ENCODE measurements at regions not wholly inside any gene's neighbourhood (a gene's known extent, or its start where the extent isn't known, plus 50 kb on each side); places are given as distances from the start of the nearest gene placed in this dataset.
"Not testable (repeated sequence)": the region's sequence is repeated elsewhere in the genome, so short reads cannot be mapped to it uniquely, and the experiment has no call there.

DNA sequence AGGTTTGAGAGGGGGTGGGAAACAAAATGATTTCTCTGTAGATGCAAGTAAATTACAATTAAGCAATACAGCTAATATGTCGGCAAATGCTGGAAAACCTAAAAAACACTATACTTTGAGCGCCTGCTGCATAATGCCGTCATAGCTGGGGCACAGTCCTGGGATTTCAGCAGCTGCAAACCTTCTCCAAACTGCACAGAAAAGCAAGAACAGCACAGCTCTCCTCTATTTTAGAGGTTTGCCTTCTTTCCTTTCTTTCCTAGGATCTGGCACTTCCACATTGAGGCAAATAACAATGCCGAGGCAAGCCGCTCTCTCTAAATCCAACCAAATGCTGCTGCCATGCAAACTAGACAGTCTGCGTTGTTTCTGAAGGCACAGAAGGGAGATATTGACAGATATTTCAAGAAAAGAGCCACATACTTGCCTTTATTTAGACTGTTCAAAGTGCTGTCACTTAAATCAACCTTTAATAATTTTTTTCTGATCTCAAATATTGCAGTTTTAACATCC lies 287.1 kb upstream of the G2E3 start:
- no peak for DNase-seq (ENCODE audit: low spot score)
- Mint-ChIP-seq H3K27ac (ENCODE audit: unreplicated experiment) (no peak overlapping the region), H3K9me3 (ENCODE audit: low read depth) (peaks cover 2% of the 10 kb centered on the region), H3K4me3 (ENCODE audit: unreplicated experiment) (no peak overlapping the region), H3K36me3 (ENCODE audit: low read depth) (no peaks in the 10 kb centered on the region), H3K4me1 (ENCODE audit: low read depth) (peaks cover 11% of the 10 kb centered on the region), H3K27me3 (ENCODE audit: low read depth) (peaks cover 19% of the 10 kb centered on the region)
- TF ChIP-seq, protein P1, sequence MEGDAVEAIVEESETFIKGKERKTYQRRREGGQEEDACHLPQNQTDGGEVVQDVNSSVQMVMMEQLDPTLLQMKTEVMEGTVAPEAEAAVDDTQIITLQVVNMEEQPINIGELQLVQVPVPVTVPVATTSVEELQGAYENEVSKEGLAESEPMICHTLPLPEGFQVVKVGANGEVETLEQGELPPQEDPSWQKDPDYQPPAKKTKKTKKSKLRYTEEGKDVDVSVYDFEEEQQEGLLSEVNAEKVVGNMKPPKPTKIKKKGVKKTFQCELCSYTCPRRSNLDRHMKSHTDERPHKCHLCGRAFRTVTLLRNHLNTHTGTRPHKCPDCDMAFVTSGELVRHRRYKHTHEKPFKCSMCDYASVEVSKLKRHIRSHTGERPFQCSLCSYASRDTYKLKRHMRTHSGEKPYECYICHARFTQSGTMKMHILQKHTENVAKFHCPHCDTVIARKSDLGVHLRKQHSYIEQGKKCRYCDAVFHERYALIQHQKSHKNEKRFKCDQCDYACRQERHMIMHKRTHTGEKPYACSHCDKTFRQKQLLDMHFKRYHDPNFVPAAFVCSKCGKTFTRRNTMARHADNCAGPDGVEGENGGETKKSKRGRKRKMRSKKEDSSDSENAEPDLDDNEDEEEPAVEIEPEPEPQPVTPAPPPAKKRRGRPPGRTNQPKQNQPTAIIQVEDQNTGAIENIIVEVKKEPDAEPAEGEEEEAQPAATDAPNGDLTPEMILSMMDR (IDR thresholded peaks at IDR 0.05), result no peak

DNA sequence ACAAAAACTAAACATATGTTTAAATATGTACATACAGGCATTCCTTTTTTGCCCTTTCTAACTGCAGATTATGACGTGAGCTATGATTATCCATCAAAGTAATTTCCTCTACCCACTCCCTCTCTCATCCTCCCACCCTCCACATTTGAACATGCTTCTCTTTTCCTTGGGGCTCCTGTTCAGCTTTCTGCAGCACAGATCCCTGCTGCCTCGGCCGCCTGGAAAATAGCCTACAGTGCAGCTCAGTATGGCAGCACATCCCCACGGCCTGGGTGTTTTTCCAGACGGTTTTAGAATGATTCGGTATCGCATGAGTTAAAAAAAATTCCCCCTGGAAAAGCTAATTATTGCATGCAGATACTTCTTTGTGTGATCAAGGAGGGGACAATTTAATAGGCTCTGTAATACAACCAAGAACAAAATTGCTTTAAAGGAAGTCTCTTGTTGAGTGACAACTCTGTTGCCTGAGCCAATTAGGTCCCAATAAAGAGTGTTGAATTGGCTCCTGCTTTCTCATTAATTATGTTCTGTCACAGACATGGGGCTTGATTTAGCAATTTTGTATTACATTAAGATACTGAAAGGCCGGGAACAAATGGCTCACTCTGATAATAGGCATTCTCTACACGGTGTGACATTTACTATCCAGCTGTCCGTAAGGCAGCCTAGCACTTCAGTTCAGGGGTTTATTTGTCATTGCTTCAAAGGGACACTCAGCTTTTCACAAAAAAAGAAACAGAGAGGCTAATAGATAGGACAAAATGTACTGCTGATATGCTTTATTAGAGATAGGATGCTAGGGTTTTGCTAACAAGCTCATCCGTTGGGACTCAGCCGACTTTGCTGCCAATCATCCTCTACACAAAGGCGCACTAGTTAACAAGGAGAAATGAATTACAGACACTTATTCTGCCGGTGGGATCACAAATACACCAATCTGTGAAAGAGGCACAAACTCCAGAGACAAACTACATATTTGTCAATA lies 285.8 kb upstream of the G2E3 start:
- H3K27ac Mint-ChIP-seq (ENCODE audit: unreplicated experiment), result no peak overlapping the region
- H3K9me3 Mint-ChIP-seq (ENCODE audit: low read depth), result peaks cover 2% of the 10 kb centered on the region
- DNase-seq (ENCODE audit: low spot score), result no peak
- TF ChIP-seq, protein P1 (IDR thresholded peaks at IDR 0.05), result no peak
- H3K27me3 Mint-ChIP-seq (ENCODE audit: low read depth), result peaks cover 23% of the 10 kb centered on the region
- H3K4me1 Mint-ChIP-seq (ENCODE audit: low read depth), result peaks cover 9% of the 10 kb centered on the region
- H3K36me3 Mint-ChIP-seq (ENCODE audit: low read depth), result no peaks in the 10 kb centered on the region
- H3K4me3 Mint-ChIP-seq (ENCODE audit: unreplicated experiment), result no peak overlapping the region

DNA sequence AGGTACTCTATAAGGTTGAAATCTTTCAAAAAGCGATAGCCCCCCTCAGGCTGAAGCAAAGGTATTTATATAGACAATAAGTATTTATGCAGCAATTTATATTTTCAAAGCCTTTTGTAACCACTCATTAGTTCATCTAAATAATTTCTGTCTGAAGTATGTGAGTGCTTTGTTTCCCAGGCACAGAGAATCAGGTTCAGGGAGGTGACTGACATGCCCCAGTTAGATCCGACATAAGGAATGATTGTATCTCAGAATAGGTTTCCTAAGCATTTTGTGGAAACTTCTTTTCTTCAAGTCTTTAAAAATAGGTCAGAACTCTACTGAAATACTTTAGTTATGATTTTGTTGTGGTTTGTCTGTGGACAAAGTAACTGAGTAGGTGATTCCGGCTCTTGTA lies 283.4 kb upstream of the G2E3 start:
- H3K9me3 Mint-ChIP-seq (ENCODE audit: low read depth), result peaks cover 2% of the 10 kb centered on the region
- TF ChIP-seq, protein P1 (IDR thresholded peaks at IDR 0.05), result no peak
- H3K27me3 Mint-ChIP-seq (ENCODE audit: low read depth), result peaks cover 25% of the 10 kb centered on the region
- H3K36me3 Mint-ChIP-seq (ENCODE audit: low read depth), result no peaks in the 10 kb centered on the region
- H3K27ac Mint-ChIP-seq (ENCODE audit: unreplicated experiment), result no peak overlapping the region
- no peak for DNase-seq (ENCODE audit: low spot score)
- H3K4me1 Mint-ChIP-seq (ENCODE audit: low read depth), result peaks cover 3% of the 10 kb centered on the region
- H3K4me3 Mint-ChIP-seq (ENCODE audit: unreplicated experiment), result no peak overlapping the region

DNA sequence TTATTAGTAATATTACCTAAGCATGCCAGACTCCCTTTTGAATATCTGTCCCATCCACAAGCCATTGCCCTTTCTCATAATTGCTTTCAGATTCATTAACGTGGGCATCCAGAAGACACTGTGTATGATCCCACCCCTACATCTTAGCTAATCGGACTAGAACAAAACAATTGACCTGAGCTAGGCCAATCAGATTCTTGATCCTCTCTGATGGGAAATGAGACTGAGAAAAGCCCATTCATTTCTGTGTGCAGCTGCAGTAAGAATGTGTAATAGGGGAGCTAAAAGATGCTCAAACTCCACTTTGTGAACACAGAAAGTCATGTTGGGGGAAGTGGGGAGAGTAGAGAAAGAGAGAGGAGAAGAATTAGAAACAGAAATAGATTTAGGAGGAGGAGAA lies 281.7 kb upstream of the G2E3 start:
- Mint-ChIP-seq H3K4me3 (ENCODE audit: unreplicated experiment) (no peak overlapping the region), H3K36me3 (ENCODE audit: low read depth) (no peaks in the 10 kb centered on the region), H3K27ac (ENCODE audit: unreplicated experiment) (no peak overlapping the region), H3K9me3 (ENCODE audit: low read depth) (peaks cover 5% of the 10 kb centered on the region), H3K27me3 (ENCODE audit: low read depth) (peaks cover 24% of the 10 kb centered on the region), H3K4me1 (ENCODE audit: low read depth) (no peaks in the 10 kb centered on the region)
- no peak for DNase-seq (ENCODE audit: low spot score)
- TF ChIP-seq, protein P1 (IDR thresholded peaks at IDR 0.05), result no peak

DNA sequence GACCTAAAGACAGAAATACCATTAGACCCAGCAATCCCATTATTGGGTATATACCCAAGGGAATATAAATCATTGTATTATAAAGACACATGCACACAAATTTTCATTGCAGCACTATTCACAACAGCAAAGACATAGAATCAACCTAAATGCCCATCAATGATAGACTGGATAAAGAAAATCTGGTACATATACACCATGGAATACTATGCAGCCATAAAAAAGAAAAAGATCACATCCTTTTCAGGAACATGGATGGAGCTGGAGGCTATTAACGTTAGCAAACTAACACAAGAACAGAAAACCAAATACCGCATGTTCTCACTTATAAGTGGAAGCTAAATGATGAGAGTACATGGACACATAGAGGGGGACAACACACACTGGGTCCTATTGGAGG lies 280.1 kb upstream of the G2E3 start:
- not testable (repeated sequence) for H3K4me3 Mint-ChIP-seq (ENCODE audit: unreplicated experiment); H3K4me1 Mint-ChIP-seq (ENCODE audit: low read depth); H3K9me3 Mint-ChIP-seq (ENCODE audit: low read depth)

More for the DNA sequence above, 280.1 kb upstream of the G2E3 start:
- H3K27ac Mint-ChIP-seq (ENCODE audit: unreplicated experiment); DNase-seq (ENCODE audit: low spot score); H3K36me3 Mint-ChIP-seq (ENCODE audit: low read depth): not testable (repeated sequence)
- peaks cover 16% of the 10 kb centered on the region for H3K27me3 Mint-ChIP-seq (ENCODE audit: low read depth)
